ENCODE measurements at regions not wholly inside any gene's neighbourhood (a gene's known extent, or its start where the extent isn't known, plus 50 kb on each side); places are given as distances from the start of the nearest gene placed in this dataset.

- TF ChIP-seq POLR2AphosphoS5 (IDR thresholded peaks at IDR 0.05; ENCODE audit: low read length) (no peak), KDM1A (IDR thresholded peaks at IDR 0.05; ENCODE audit: borderline replicate concordance) (no peak), TCF12 (IDR thresholded peaks at IDR 0.05; ENCODE audit: low read depth, low read length) (no peak), PML (IDR thresholded peaks at IDR 0.05; ENCODE audit: low read length) (no peak), MEF2A (IDR thresholded peaks at IDR 0.05; ENCODE audit: insufficient read depth, low read depth, low read length) (no peak), TCF7 (IDR thresholded peaks at IDR 0.05; ENCODE audit: borderline replicate concordance) (no peak), EZH2 (IDR thresholded peaks at IDR 0.05; ENCODE audit: borderline replicate concordance, control insufficient read depth, low read depth, low read length) (no peak), SMC3 (IDR thresholded peaks at IDR 0.05; ENCODE audit: borderline replicate concordance, low read length) (no peak)
- TF ChIP-seq, protein P1, sequence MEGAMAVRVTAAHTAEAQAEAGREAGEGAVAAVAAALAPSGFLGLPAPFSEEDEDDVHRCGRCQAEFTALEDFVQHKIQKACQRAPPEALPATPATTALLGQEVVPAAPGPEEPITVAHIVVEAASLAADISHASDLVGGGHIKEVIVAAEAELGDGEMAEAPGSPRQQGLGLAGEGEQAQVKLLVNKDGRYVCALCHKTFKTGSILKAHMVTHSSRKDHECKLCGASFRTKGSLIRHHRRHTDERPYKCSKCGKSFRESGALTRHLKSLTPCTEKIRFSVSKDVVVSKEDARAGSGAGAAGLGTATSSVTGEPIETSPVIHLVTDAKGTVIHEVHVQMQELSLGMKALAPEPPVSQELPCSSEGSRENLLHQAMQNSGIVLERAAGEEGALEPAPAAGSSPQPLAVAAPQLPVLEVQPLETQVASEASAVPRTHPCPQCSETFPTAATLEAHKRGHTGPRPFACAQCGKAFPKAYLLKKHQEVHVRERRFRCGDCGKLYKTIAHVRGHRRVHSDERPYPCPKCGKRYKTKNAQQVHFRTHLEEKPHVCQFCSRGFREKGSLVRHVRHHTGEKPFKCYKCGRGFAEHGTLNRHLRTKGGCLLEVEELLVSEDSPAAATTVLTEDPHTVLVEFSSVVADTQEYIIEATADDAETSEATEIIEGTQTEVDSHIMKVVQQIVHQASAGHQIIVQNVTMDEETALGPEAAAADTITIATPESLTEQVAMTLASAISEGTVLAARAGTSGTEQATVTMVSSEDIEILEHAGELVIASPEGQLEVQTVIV (IDR thresholded peaks at IDR 0.05; ENCODE audit: borderline replicate concordance, partially characterized antibody), result no peak
Measured at GRCh38 chr3:153967260-153967659, 153.9 kb upstream of the ARHGEF26 start.

Data from GM12878 (cell line).